ENCODE measurements at regions not wholly inside any gene's neighbourhood (a gene's known extent, or its start where the extent isn't known, plus 50 kb on each side); places are given as distances from the start of the nearest gene placed in this dataset.

DNA sequence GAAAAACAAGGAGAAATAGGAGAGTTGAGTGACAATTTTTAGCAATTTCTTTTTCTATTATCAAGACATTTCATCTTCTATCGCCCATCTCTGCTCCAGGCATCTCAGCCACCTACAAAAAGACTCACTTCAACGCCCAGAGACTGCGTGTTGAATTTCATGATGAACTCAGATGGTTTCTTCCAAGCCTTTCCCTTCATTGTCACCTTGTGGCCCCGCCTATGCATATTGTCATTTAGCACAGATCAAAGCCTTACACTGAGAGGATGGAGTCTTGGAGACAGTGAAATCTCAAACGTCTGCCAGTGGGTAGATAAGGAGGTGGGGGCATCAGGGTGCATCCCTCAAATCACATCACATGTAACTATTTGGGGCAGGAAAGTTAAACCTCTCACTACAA is 319.4 kb downstream of the SIPA1L2 start:
- TF ChIP-seq, protein P1, sequence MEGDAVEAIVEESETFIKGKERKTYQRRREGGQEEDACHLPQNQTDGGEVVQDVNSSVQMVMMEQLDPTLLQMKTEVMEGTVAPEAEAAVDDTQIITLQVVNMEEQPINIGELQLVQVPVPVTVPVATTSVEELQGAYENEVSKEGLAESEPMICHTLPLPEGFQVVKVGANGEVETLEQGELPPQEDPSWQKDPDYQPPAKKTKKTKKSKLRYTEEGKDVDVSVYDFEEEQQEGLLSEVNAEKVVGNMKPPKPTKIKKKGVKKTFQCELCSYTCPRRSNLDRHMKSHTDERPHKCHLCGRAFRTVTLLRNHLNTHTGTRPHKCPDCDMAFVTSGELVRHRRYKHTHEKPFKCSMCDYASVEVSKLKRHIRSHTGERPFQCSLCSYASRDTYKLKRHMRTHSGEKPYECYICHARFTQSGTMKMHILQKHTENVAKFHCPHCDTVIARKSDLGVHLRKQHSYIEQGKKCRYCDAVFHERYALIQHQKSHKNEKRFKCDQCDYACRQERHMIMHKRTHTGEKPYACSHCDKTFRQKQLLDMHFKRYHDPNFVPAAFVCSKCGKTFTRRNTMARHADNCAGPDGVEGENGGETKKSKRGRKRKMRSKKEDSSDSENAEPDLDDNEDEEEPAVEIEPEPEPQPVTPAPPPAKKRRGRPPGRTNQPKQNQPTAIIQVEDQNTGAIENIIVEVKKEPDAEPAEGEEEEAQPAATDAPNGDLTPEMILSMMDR (IDR thresholded peaks at IDR 0.05; ENCODE audit: low read length), result no peak
- TF ChIP-seq EZH2 (optimal IDR thresholded peaks at IDR 0.05; ENCODE audit: low read depth, low read length), result no peak
